ENCODE measurements at regions not wholly inside any gene's neighbourhood (a gene's known extent, or its start where the extent isn't known, plus 50 kb on each side); places are given as distances from the start of the nearest gene placed in this dataset.

GRCh38 chr14:87810711-87811110, 182.3 kb downstream of the GALC start (continued):
- TF ChIP-seq NFYC (CRISPR knock-in tag; IDR thresholded peaks at IDR 0.05) = peak; percentile 47; the same call in 1 of the 2 replicates
- no peak for TF ChIP-seq MAFF (IDR thresholded peaks at IDR 0.05; ENCODE audit: low read depth, low read length)
- TF ChIP-seq ZNF367 (CRISPR knock-in tag; IDR thresholded peaks at IDR 0.05; ENCODE audit: borderline replicate concordance) = no peak
- TF ChIP-seq HMGXB3 (CRISPR knock-in tag; IDR thresholded peaks at IDR 0.05; ENCODE audit: borderline replicate concordance) = 0 out of 2 replicates have a peak, but pooled peaks have one; percentile 40

GRCh38 chr14:87809261-87809660, 183.7 kb downstream of the GALC start:
- ATAC-seq (no peak), FAIRE-seq (no peak), DNase-seq (ENCODE audit: low spot score) (no peak)
- ChIA-PET POLR2A (no interaction called here), CTCF (ENCODE audit: low intra/inter-chr PET ratio, low total read pairs) (no interaction called here)
- no peak overlapping the region for H3K4me3 ChIP-seq (replicated peaks in 1 of 3; ENCODE audit: insufficient read depth in 1 of 3, low read depth in 2 of 3, low read length in 3 of 3)
- H3K36me3 ChIP-seq (replicated peaks in 1 of 2; ENCODE audit: control insufficient read depth in 1 of 2, insufficient read depth in 2 of 2, low read length in 2 of 2) = no peaks in the 10 kb centered on the region
- H4K20me1 ChIP-seq (ENCODE audit: insufficient read depth, low read length) = no peaks in the 10 kb centered on the region
- intact Hi-C loops (cut with micrococcal nuclease; ENCODE audit: unreplicated experiment) (no loop called here), in situ Hi-C loops (cut with HindIII; ENCODE audit: extremely low pct_ligation_motif_present, low pct_unique_long_range_greater_than_20kb) (no loop called here)
- H3K79me2 ChIP-seq (ENCODE audit: insufficient read depth, low read length) = no peaks in the 10 kb centered on the region
- no peak overlapping the region for H3K9ac ChIP-seq (ENCODE audit: insufficient read depth, low read depth, low read length)
- no peak overlapping the region for H2AFZ ChIP-seq (ENCODE audit: low read length)
- WGBS (ENCODE audit: low lambda C conversion rate) = 7% methylated on average over 5 of the region's 5 CpGs
- H3K4me2 ChIP-seq (ENCODE audit: low read depth, low read length) = no peak overlapping the region
- no peaks in the 10 kb centered on the region for H3K27me3 ChIP-seq (ENCODE audit: control insufficient read depth in 1 of 2, insufficient read depth in 2 of 2, low read length in 2 of 2)
- TF ChIP-seq RBFOX2 (IDR thresholded peaks at IDR 0.05; ENCODE audit: low read depth, low read length) (no peak), TOE1 (CRISPR knock-in tag; IDR thresholded peaks at IDR 0.05) (no peak), ZNF451 (CRISPR knock-in tag; IDR thresholded peaks at IDR 0.05) (no peak), ZBTB34 (CRISPR knock-in tag; IDR thresholded peaks at IDR 0.05) (no peak), MAFK (conservative IDR thresholded peaks at IDR 0.05 in 1 of 2, IDR thresholded peaks at IDR 0.05 in 1 of 2; ENCODE audit: low read length in 2 of 2) (no peak), ZBTB44 (CRISPR knock-in tag; IDR thresholded peaks at IDR 0.05) (no peak)
- no peaks in the 10 kb centered on the region for H3K4me1 ChIP-seq (ENCODE audit: insufficient read depth, low read length)
- H3K27ac ChIP-seq (ENCODE audit: extremely low read length, insufficient read depth, low read length) = no peak overlapping the region
- no TSS peak for BruUV-seq (replicated peaks)
- peaks cover 9% of the 10 kb centered on the region; the same call in 1 of the 2 replicates for H3K9me3 ChIP-seq (ENCODE audit: low read length)
